H1 (cell line): ENCODE measurements at regions not wholly inside any gene's neighbourhood (a gene's known extent, or its start where the extent isn't known, plus 50 kb on each side); places are given as distances from the start of the nearest gene placed in this dataset.

Experiments used
- CTCF ChIA-PET: fragments of 300-600 bp; sonication (Branson Sonifier 250); formaldehyde crosslinking; loops from one replicate; lab custom pipeline; 2021; ENCODE audit not compliant: partially characterized antibody; lab: Charles Lee
- POLR2A ChIA-PET: fragments of 300-600 bp; sonication (Branson Sonifier 250); formaldehyde crosslinking; loops from one replicate; lab custom pipeline; 2021; ENCODE audit warnings: inconsistent platforms; ENCODE audit not compliant: partially characterized antibody; lab: Charles Lee
- DNase-seq, 2 experiments: peaks; one replicate each; pipeline versions ENCODE4 v3.0.0 to v3.0.0-alpha.2; 2010 to 2022; ENCODE audit warnings: low spot score in 2 of 2, low read depth in 1 of 2, mixed read lengths in 1 of 2
- FAIRE-seq: peaks from 2 replicates; lab custom pipeline; 2011; peaks lifted over from hg19 to GRCh38; lab: Jason Lieb, UNC
- H2AFZ ChIP-seq: 2 replicates; pipeline ENCODE4 v1.8.1; 2012; ENCODE audit warnings: low read length, inconsistent platforms
- H2AK5ac ChIP-seq: 2 replicates; pipeline ENCODE4 v1.6.1; 2013; ENCODE audit warnings: low read depth, low read length
- H2BK120ac ChIP-seq: replicated peaks from 2 replicates; pipeline ENCODE3; 2013; ENCODE audit warnings: low read depth, low read length, inconsistent platforms
- H2BK12ac ChIP-seq: 2 replicates; pipeline ENCODE4 v1.6.1; 2013; ENCODE audit warnings: low read depth, low read length
- H2BK15ac ChIP-seq: 2 replicates; pipeline ENCODE4 v1.6.1; 2013; ENCODE audit warnings: low read length
- H2BK20ac ChIP-seq: 2 replicates; pipeline ENCODE4 v1.6.1; 2013; ENCODE audit warnings: low read length
- H2BK5ac ChIP-seq: 2 replicates; pipeline ENCODE4 v1.6.1; 2013; ENCODE audit warnings: low read depth, low read length
- H3K14ac ChIP-seq: 2 replicates; pipeline ENCODE4 v1.6.1; 2013; ENCODE audit warnings: inconsistent platforms; ENCODE audit not compliant: insufficient read length
- H3K18ac ChIP-seq: 2 replicates; pipeline ENCODE4 v1.6.1; 2013; ENCODE audit warnings: low read length; ENCODE audit errors: extremely low read depth
- H3K23ac ChIP-seq: 2 replicates; pipeline ENCODE4 v1.6.1; 2013; ENCODE audit warnings: inconsistent platforms; ENCODE audit not compliant: insufficient read length
- H3K23me2 ChIP-seq: 2 replicates; pipeline ENCODE4 v1.6.1; 2013; ENCODE audit warnings: low read depth, low read length
- H3K27ac ChIP-seq: 2 replicates; pipeline ENCODE4 v1.6.1; 2011; ENCODE audit warnings: low read depth, low read length, inconsistent platforms
- H3K27me3 ChIP-seq, 4 experiments: replicated peaks in 1 of 4; 1 replicate in 1 of 4; 2 replicates in 3 of 4; pipeline versions ENCODE4 v1.6.1 to v1.8.1; 2011 to 2013; ENCODE audit warnings: low read length in 3 of 4, mild to moderate bottlenecking in 3 of 4, inconsistent platforms in 2 of 4, mixed read lengths in 2 of 4, moderate library complexity in 1 of 4; ENCODE audit not compliant: control insufficient read depth in 3 of 4, insufficient read depth in 3 of 4; ENCODE audit errors: extremely low read depth in 1 of 4
- H3K36me3 ChIP-seq, 4 experiments: 2 replicates each; pipeline versions ENCODE4 v1.6.1 to v1.8.1; 2011 to 2013; ENCODE audit warnings: mild to moderate bottlenecking in 4 of 4, low read length in 3 of 4, moderate library complexity in 2 of 4, control low read depth in 1 of 4, inconsistent platforms in 1 of 4; ENCODE audit not compliant: insufficient read depth in 4 of 4, control insufficient read depth in 2 of 4
- H3K4ac ChIP-seq: replicated peaks from 2 replicates; pipeline ENCODE3; 2013; ENCODE audit warnings: low read length, low read depth, mixed read lengths, inconsistent platforms; ENCODE audit not compliant: insufficient read length
- H3K4me1 ChIP-seq, 4 experiments: replicated peaks in 1 of 4; 1 replicate in 1 of 4; 2 replicates in 3 of 4; pipeline versions ENCODE4 v1.6.1 to v1.8.1; 2011 to 2013; ENCODE audit warnings: low read length in 3 of 4, inconsistent platforms in 2 of 4, mixed read lengths in 1 of 4; ENCODE audit not compliant: insufficient read depth in 4 of 4, control insufficient read depth in 3 of 4
- H3K4me2 ChIP-seq, 2 experiments: 2 replicates each; pipeline versions ENCODE4 v1.6.1 to v1.8.1; 2011 to 2013; ENCODE audit warnings: low read depth in 2 of 2, low read length in 2 of 2, control low read depth in 1 of 2, inconsistent platforms in 1 of 2, mild to moderate bottlenecking in 1 of 2; ENCODE audit not compliant: insufficient read depth in 1 of 2
- H3K4me3 ChIP-seq, 4 experiments: fragments of 200-600, 300-600 bp in 1 of 4; sonication (generic), shearing (Covaris generic), sonication (Bioruptor Twin) in 1 of 4; 2 replicates each; pipeline versions ENCODE4 v1.5.1 to v1.8.1; 2011 to 2016; ENCODE audit warnings: low read length in 4 of 4, low read depth in 3 of 4, control low read depth in 2 of 4, inconsistent platforms in 2 of 4, mild to moderate bottlenecking in 2 of 4, mixed read lengths in 1 of 4, moderate library complexity in 1 of 4; ENCODE audit not compliant: insufficient read depth in 2 of 4; ENCODE audit errors: extremely low read depth in 1 of 4
- H3K56ac ChIP-seq: replicated peaks from 2 replicates; pipeline ENCODE3; 2013; ENCODE audit warnings: low read depth, mild to moderate bottlenecking, mixed read lengths, low read length, inconsistent platforms; ENCODE audit not compliant: insufficient read length
- H3K79me1 ChIP-seq: 2 replicates; pipeline ENCODE4 v1.6.1; 2013; ENCODE audit warnings: low read depth, low read length, control low read depth
- H3K79me2 ChIP-seq, 2 experiments: 2 replicates each; pipeline versions ENCODE4 v1.6.1 to v1.8.1; 2012 to 2013; ENCODE audit warnings: low read length in 2 of 2, mild to moderate bottlenecking in 2 of 2, inconsistent platforms in 1 of 2; ENCODE audit not compliant: insufficient read depth in 2 of 2, control insufficient read depth in 1 of 2
- H3K9ac ChIP-seq, 4 experiments: replicated peaks in 1 of 4; 1 replicate in 1 of 4; 2 replicates in 3 of 4; pipeline versions ENCODE4 v1.6.1 to v1.8.1; 2011 to 2013; ENCODE audit warnings: low read depth in 3 of 4, low read length in 3 of 4, control low read depth in 2 of 4, mild to moderate bottlenecking in 2 of 4, moderate library complexity in 2 of 4, inconsistent platforms in 1 of 4; ENCODE audit errors: extremely low read depth in 1 of 4
- H3K9me3 ChIP-seq, 2 experiments: 2 replicates each; pipeline versions ENCODE4 v1.6.1 to v1.8.1; 2012 to 2013; ENCODE audit warnings: mild to moderate bottlenecking in 2 of 2, moderate library complexity in 2 of 2, control low read depth in 1 of 2, inconsistent platforms in 1 of 2, low read depth in 1 of 2, low read length in 1 of 2, mixed read lengths in 1 of 2; ENCODE audit not compliant: insufficient read depth in 2 of 2
- H4K20me1 ChIP-seq, 2 experiments: replicated peaks in 1 of 2; 2 replicates each; pipeline versions ENCODE3 to v1.8.1; 2011 to 2013; ENCODE audit warnings: inconsistent platforms in 2 of 2, low read length in 2 of 2, mild to moderate bottlenecking in 1 of 2; ENCODE audit not compliant: insufficient read depth in 2 of 2, control insufficient read depth in 1 of 2
- H4K5ac ChIP-seq: 2 replicates; pipeline ENCODE4 v1.6.1; 2013; ENCODE audit warnings: low read length, low read depth, mixed read lengths, inconsistent platforms; ENCODE audit not compliant: insufficient read length
- H4K8ac ChIP-seq: 2 replicates; pipeline ENCODE4 v1.8.0; 2013; ENCODE audit warnings: mild to moderate bottlenecking, moderate library complexity, low read length, inconsistent platforms; ENCODE audit not compliant: insufficient read depth; ENCODE audit errors: extremely low read depth
- H4K91ac ChIP-seq: replicated peaks from 2 replicates; pipeline ENCODE3; 2013; ENCODE audit warnings: low read length, mixed read lengths, inconsistent platforms; ENCODE audit not compliant: insufficient read length
- CTCF ChIP-seq, 3 experiments: IDR thresholded peaks; 1 replicate in 2 of 3; 2 replicates in 1 of 3; pipeline versions ENCODE4 v1.5.1 to v1.6.1; 2011; ENCODE audit warnings: low read length in 3 of 3, mild to moderate bottlenecking in 3 of 3, inconsistent platforms in 2 of 3, low read depth in 1 of 3, moderate library complexity in 1 of 3; ENCODE audit not compliant: insufficient read depth in 1 of 3; ENCODE audit errors: control extremely low read depth in 1 of 3
- NANOG ChIP-seq: IDR thresholded peaks from 2 replicates; pipeline ENCODE4 v1.6.1; 2011; ENCODE audit warnings: low read length, low read depth, mild to moderate bottlenecking, inconsistent platforms; ENCODE audit not compliant: insufficient read depth, poor library complexity, severe bottlenecking
- RAD21 ChIP-seq, 2 experiments: IDR thresholded peaks in 1 of 2; conservative IDR thresholded peaks in 1 of 2; 2 replicates each; pipeline ENCODE4 v1.6.1; 2011; ENCODE audit warnings: low read depth in 2 of 2, low read length in 2 of 2, improper control_type of control experiment in 1 of 2, inconsistent platforms in 1 of 2, mild to moderate bottlenecking in 1 of 2, moderate library complexity in 1 of 2
- WGBS, 2 experiments: shearing (Covaris generic) in 1 of 2; methylation state at CpG; one replicate each; pipeline versions ENCODE4 v1.1.6 to v1.1.7; 2013 to 2015; ENCODE audit warnings: low lambda C conversion rate in 2 of 2, mixed read lengths in 2 of 2, inconsistent platforms in 1 of 2, low coverage in 1 of 2, missing lambda C conversion rate in 1 of 2; ENCODE audit not compliant: insufficient replicate concordance in 2 of 2, insufficient coverage in 1 of 2, insufficient read length in 1 of 2; ENCODE audit errors: extremely low coverage in 1 of 2, missing lambda C conversion rate in 1 of 2; 5-methylcytosine and 5-hydroxymethylcytosine counted together

- no peak overlapping the region for H3K4me2 ChIP-seq
- FAIRE-seq: no peak
- no peak overlapping the region for H3K4me3 ChIP-seq
- H3K23me2 ChIP-seq: no peaks in the 10 kb centered on the region
- WGBS, 2 experiments: 92% methylated on average over 11 of the region's 11 CpGs; no CpG with 5 or more reads in 1 of the 2 experiments
- no peak overlapping the region for H3K56ac ChIP-seq
- H3K18ac ChIP-seq: no peak overlapping the region
- no peaks in the 10 kb centered on the region for H3K9me3 ChIP-seq
- CTCF ChIA-PET: interaction anchor here (0.6 to 1.8 kb wide), 6 partner anchors 9 to 244 kb away, joined by 3 to 4 read pairs (median 3); no protein-coding TSS in a partner anchor
- no peak overlapping the region for H4K5ac ChIP-seq
- H2BK12ac ChIP-seq: no peak overlapping the region
- H2BK120ac ChIP-seq: no peak overlapping the region
- no peaks in the 10 kb centered on the region for H3K79me1 ChIP-seq
- no peak overlapping the region for H2BK20ac ChIP-seq
- POLR2A ChIA-PET: no interaction called here
- H3K4ac ChIP-seq: no peak overlapping the region
- no peak overlapping the region for H3K23ac ChIP-seq
- H2AFZ ChIP-seq: no peak overlapping the region
- no peaks in the 10 kb centered on the region for H3K36me3 ChIP-seq
- no peak overlapping the region for H2BK5ac ChIP-seq
- H2BK15ac ChIP-seq: no peak overlapping the region
- H3K9ac ChIP-seq: no peak overlapping the region
- peaks cover 0 to 1% (median 0%) of the 10 kb centered on the region in 4 experiments; a peak in 1 of 7 replicates for H3K27me3 ChIP-seq
- no peaks in the 10 kb centered on the region for H3K79me2 ChIP-seq
- no peak overlapping the region for H4K8ac ChIP-seq
- H3K27ac ChIP-seq: no peak overlapping the region
- no peaks in the 10 kb centered on the region for H4K20me1 ChIP-seq
- H4K91ac ChIP-seq: no peak overlapping the region
- DNase-seq: no peak
- no peak overlapping the region for H3K14ac ChIP-seq
- TF ChIP-seq NANOG (no peak), CTCF (IDR thresholded peaks at IDR 0.05; ENCODE audit: control extremely low read depth in 1 of 3, insufficient read depth in 1 of 3, low read depth in 1 of 3, low read length in 3 of 3) (peak in 2 of 3 experiments; percentile 8 to 16; a peak in 2 of 4 replicates), RAD21 (IDR thresholded peaks at IDR 0.05 in 1 of 2, conservative IDR thresholded peaks at IDR 0.05 in 1 of 2; ENCODE audit: low read depth in 2 of 2, low read length in 2 of 2) (peak; percentile 6 to 28; a peak in 1 of 4 replicates)
- H3K4me1 ChIP-seq: peaks cover 0 to 5% (median 0%) of the 10 kb centered on the region in 4 experiments; a peak in 1 of 7 replicates
- no peak overlapping the region for H2AK5ac ChIP-seq
Observed at GRCh38 chr13:72536714-72537394, 190.6 kb downstream of the MZT1 start.
